DMS 273 treated with DMSO at 0.1 percent for 48 hours (cell line): ENCODE measurements at regions not wholly inside any gene's neighbourhood (a gene's known extent, or its start where the extent isn't known, plus 50 kb on each side); places are given as distances from the start of the nearest gene placed in this dataset.
"Not testable (repeated sequence)": the region's sequence is repeated elsewhere in the genome, so short reads cannot be mapped to it uniquely, and the experiment has no call there.

Experiments used
- DNase-seq: peaks from one replicate; lab custom pipeline; 2025; lab: John Stamatoyannopoulos, UW

DNA sequence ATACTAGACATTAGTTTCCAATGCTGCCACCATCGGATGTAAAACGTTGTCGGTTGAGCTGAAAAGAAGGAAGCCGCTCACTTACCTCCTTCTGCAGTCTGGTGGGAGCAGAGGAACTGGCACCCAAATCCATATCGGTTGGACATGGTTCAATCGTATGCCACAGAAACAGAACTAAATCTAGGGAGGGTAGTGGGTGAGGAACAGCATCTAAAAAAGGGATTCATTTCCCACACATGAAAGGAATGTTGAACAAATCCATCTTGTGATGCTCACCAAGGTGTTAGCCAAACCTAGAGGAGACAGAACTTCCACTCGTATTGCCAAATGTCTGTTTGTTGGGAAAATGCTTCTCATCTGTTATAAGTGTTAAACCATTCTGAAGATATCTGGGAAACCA, 532.7 kb downstream of the NLGN4X start:
- no peak for DNase-seq

DNA sequence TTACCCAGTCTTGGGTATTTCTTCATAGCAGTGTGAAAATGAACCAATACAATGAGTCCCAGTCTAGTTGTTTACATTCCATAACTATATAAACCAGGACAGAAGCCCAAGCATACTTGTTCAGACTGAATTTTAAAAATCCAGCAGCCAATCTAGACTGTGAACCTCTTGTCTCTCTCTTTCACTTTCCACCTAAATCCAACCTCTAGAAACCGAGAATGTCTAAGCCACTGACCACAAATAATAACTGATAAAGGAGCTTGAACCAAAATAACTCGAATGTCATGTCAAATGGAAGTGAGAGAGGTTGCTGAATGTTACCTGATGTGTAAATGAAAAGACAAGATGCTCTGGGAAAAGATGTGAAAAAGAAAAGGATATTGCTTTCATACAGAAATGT, 544.7 kb downstream of the NLGN4X start:
- no peak for DNase-seq

DNA sequence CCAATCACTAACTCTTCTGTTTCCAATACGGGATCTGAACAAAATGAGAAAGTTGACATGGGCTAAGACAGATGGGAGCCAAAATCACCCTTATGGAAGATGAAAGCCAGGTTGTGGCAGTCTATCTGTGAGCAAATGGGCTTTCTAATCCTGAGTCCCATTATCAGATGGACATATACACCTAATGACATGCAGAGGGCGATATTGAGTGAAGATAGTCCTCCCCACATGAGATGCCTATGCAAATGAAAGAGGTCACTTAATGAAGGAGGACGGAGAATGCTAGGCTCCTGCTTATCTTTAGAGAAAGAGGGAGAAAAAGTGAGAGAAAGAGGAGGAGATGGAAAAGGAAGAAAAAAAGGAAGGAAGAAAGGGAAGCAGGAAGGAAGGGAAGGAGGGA, 547.5 kb downstream of the NLGN4X start:
- no peak for DNase-seq

DNA sequence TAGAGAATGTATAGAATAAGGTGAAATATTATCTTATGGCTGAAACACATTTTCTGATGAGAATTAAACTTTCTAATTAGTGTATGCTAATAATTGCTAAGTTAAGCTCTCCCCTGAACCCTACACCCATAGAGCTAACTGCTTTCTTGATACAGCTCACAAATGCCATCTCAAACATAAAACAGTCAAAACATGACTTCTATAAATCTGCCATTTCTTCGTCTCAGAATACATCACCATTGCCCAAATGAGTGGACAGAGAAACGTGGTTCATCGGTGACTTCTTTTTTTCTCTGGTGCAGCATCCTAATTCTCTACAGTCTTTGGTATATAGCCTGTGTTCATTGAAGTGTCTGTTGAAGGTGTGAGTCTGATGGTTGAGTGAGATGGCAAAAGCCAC, 554.6 kb downstream of the NLGN4X start:
- DNase-seq = no peak

DNA sequence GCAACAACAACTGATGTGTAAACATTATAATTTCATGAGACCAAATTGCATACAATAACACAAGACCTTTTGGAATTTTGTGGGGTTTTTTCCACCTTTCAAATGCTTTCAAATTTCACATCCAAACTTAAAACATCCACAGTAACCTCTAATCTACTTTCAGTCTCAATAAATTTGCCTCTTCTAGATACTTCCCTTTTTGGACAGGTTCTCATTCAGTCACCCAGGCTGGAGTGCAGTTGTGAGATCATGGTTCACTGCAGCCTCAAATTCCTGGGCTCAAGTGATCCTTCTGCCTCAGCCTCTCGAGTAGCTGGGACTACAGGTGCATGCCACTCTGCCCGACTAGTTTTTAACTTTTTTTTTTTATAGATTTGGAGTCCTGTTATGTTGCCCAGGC, 556.6 kb downstream of the NLGN4X start:
- no peak for DNase-seq

DNA sequence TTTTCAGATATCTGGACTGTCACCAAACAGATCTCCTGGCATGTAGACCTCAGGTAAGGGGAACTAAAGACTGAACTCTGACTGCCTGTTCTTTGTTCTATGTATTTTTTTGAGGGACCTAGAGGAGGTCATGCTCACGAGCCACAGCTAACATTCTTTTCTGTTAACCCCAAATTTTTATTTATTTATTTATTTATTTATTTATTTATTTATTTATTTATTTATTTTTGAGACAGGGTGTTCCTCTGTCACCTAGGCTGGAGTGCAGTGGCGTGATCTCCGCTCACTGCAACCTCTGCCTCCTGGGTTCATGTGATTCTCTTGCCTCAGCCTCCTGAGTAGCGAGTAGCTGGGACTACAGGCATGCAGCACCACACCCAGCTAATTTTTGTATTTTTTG, 562.0 kb downstream of the NLGN4X start:
- DNase-seq = not testable (repeated sequence)

DNA sequence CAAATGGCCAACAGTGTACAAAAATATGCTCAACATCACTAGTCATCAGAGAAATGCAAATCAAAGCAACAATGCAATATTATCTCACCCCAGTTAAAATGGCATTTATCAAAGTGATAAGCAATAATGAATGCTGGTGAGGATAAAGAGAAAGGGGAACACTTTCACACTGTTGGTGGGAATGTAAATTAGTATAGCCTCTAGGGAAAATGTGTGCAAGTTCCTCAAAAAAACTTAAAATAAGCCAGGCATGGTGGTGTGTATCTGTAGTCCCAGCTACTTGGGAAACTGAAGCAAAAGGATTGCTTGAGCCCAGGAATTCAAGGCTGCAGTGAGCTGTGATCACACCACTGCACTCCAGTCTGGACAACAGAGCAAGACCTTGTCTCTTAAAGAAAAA, 572.1 kb downstream of the NLGN4X start:
- no peak for DNase-seq

DNA sequence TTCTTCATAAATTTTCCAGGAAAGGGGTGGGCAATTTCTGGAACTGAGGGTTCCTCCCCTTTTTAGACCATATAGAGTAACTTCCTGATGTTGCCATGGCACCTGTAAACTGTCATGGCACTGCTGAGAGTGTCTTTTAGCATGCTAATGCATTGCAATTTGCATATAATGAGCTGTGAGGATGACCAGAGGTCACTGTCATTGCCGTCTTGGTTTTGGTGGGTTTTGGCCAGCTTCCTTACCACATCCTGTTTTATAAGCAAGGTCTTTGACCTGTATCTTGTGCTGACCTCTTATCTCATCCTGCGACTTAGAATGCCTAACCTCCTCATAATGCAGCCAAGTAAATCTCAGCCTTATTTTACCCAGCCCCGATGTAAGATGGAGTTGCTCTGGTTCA, 577.8 kb downstream of the NLGN4X start:
- no peak for DNase-seq

DNA sequence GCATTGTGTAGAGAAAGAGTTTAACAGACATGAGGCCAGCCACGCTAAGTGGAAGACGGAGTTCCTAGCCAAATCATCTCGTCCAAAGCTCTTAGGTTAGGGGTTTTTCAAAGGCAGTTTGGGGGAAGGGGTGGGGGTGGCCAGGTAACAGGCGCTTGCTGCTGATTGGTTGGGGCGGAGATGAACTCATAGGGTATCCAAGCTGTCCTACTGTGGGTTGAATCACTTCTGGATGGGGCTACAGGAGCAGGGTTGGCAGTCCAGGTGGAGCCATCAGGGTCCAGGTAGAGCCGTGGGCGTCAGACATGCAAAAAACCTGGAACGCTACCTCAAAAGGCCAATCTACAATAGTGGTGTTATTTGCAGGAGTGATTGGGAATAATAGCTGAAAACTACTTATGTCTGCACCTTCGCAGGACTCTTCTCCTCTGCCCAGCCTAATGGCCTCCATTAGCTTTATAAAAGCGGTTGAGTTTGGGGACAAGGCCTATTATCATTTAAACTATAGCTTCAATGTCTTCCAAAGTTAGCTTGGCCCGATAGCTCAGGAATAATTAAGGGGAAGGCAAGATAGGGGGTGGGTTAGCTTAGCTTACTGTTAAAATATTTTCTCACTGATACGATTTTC, 579.6 kb downstream of the NLGN4X start:
- DNase-seq = no peak

DNA sequence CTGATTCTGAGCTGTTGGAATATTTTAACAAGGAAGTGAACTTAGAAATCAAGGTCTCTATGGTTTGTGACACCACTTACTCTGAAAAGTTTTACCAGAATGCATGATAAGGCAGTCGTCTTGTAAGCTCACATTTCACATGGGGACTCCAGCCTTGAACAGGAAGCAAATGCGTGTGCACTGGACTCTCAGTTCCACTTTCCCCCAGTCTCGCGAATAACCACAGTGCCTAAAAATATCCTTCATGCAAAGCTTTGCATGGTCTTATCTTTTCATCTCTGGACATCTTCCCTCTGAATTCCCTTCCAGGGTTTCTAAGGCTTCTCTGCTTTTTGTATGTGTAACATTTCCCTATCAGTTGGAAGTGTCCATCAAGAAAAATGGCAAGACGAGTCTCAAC, 581.8 kb downstream of the NLGN4X start:
- no peak for DNase-seq

DNA sequence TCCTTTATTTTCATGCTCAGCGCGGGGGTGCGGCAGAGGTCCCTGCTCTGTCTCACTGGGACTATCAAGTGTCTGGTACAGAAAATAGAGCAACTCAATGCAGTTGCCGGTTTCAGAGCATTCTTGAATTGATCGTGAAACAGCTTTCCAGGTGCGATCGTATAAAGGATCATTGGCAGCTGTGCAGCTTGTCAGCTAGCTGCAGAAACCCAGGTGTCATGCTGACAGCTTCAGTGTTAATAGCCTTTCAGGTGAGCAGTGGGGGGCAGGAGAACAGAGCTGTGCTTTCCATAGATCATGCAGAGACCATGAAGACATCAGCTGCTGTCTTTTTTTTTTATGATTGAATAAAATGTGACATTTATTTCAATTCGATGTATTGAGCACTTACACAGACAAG, 583.9 kb downstream of the NLGN4X start:
- DNase-seq = no peak

DNA sequence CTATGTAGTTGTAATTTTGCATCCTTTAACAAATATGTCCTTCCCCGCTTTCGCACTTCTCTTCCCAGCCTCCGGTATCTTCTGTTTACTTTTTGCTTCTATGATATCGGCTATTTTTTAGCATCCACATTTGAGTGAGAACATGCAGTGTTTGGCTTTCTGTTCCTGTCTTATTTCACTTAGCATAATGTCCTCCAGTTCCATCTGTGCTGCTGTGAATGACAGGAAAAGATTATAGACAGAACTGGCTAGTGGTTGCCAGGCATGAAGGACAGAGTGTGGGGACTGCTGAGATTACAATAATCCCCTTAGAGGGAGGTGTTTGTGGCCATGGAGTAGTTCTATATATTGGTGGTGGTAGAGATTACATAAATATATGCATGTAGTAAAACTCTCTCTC, 588.6 kb downstream of the NLGN4X start:
- DNase-seq = no peak

DNA sequence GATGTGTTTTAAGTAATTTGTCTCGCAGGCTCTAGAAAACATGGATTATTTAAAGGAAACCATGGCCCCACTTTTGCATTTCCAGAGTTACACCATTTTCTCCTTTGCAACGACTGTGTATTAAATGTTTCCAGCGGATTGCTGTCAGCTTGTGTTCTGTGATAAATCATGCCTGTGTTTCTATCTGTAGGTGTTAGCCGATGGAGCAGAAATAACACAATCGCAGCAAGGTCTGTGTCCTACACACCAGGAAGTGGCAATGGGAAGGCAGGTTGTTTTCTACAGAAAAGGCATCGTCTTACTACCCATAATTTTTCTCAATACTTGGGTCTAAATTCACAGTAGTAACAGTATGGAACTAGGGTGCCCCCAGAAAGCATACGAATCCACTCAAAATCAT, 590.1 kb downstream of the NLGN4X start:
- no peak for DNase-seq

DNA sequence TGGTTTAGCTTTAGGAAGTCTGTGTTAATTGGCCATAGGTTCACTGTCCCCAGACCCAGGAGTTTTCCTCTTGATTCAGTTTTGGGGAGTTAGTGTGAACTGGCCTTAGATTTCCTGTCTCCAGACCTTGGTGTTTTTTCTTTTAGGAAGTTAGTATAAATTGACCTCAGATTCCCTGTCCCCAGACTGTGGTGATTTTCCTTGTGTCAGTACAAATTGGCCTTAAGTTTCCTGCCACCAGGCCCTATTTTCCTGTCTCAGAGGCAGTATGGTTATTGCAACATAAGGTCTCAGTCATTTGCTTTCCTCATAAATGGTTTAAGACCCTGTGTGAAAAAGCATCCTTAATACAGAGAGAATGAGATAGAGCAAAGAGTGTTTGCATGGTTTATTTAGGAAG, 595.8 kb downstream of the NLGN4X start:
- DNase-seq = no peak

DNA sequence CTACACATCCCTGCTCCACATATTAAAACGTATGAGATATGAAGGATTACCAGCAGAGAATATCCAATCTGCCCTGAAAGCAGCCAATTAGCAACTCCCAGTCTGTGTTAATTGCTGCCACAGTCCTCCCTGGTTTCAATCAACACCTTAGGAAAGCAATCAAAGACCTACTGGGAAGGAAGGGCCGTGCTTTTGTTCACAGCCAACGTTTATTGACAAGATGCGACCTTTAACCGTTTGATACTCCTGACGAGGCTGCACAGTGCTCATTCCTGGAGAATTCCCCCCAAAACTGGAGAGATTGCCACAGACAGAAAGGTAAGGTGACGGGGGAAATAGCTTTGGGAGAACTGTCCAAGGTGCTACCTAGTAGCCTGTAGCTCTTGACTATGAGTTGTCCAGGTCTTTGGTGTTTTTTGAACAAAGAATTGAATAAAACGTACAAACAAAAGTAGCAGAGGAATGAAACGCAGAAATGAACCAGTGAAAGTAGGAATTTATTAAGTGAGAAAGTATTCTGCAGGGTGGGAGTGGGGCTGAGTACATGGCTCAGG, 596.5 kb downstream of the NLGN4X start:
- no peak for DNase-seq

DNA sequence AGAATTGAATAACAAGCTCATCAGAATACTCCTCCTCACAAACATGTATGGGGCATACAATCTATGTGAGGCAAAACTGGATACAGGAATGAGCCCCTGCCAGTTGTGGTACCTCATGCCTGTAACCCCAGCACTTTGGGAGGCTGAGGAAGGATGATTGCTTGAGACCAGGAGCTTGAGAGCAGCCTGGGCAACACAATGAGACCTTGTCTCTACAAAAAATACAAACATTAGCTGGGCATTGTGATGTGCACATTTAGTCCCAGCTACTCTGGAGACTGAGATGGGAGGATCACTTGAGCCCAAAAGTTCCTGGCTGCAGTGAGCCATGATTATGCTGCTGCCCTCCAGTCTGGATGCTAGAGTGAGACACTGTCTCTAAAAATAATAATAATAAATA, 611.0 kb downstream of the NLGN4X start:
- no peak for DNase-seq

DNA sequence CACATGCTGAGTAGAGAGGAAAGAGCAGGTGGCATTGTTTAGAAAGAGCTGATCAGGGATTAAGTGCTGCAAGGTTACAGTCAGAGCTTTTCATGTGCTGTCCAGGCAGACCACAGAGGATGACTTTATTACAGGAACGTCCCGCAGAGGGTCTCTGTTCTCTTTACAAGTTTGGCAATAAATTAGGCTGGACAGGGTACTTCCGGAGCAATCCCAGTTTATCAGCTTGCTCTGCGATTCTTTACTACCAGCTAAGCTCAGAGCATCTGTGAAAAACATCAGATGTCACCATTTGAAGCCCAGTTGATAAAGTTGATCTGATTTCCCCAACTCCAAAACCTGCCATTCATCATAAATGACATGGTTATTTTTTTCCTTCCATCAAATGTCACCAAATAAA, 633.1 kb downstream of the NLGN4X start:
- no peak for DNase-seq

DNA sequence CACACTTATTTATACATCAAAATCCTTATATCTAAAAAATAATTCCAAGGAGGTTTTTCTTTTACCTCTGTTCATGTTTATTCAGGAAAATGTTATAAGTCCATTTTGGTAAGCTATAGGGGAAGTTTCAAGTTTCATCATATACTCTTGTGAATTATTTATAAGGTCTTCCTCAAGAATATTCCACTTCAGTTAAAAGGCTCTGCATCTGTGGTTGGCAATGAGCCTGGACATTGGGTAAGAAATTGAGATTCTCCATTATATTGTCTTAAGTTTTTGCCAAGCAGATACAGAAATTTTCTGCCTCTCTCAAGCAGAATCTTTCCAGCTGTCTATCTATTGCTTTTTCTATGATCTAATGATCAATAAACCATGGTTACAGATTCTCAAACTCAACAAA, 641.9 kb downstream of the NLGN4X start:
- no peak for DNase-seq

DNA sequence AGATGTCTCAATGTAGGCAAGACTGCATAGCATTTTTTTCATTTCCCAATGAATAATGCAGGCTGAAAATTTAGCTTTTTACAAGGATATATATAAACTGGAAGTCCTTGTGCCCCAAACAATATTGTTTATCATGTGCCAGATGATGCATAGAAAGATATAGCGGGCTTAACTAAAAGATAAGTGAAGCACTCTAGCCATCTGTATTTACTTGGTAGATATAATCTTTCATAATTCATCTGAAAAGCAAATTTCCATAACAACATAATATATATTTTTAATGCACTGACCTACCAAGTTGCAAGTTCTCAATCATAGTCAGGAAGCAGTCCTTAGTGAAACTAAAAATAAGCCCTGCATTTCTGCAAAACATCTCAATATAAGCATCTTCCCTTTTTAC, 653.3 kb downstream of the NLGN4X start:
- no peak for DNase-seq

DNA sequence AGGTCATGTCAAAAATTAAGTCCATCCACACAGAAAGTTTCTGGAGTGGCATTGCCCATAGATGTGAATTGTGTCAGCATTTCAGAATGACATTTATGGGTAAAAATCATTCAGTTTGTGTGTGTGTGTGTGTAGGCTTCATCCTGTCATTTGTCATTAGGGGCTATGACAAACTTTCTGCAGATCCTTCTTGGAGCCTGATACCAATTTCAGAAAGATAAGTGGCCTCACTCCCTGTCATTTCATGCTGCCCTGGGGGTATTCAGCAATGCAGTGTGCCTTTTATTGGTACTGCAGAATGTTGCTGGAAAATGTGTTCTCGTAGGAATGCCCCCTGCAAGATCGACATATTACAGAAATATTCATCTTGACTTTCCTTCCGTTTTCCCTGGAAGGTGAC, 659.7 kb downstream of the NLGN4X start:
- no peak for DNase-seq

DNA sequence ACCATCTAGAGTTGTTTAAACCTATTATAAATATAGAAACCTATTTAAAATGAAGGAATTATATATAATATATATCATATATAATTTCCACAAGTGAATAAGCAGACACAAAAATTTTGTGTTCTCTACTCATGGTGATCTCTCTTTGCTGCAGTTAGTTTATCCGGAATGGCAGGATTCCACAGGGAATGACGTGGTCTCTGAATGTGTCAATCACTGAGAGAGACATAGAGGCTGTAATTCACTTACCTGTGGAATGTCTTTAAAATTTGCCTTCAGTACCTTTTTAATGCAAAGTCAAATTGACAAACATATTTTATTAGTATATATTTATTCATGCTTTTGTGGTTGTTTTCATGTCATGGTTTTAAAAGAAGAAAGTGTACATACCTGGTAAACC, 669.3 kb downstream of the NLGN4X start:
- no peak for DNase-seq

DNA sequence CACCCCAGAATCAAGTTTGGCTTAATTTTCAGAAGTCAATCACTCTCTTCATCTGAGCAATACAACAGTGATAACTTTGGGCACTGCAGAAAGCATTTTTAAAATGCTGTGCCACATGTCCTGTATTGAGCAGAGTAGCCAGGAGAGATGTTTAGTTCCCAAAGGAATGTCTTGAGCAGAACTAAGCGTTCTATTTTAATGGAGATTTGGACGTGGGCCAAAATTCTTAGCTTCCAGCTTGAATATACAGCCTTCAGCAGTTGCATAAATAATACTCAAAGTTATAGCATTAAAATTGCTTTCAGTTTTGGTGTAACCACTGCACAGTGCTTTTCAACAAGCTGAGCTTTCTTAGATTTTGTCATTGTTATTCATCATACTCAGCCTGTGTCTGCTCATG, 679.2 kb downstream of the NLGN4X start:
- DNase-seq = no peak

DNA sequence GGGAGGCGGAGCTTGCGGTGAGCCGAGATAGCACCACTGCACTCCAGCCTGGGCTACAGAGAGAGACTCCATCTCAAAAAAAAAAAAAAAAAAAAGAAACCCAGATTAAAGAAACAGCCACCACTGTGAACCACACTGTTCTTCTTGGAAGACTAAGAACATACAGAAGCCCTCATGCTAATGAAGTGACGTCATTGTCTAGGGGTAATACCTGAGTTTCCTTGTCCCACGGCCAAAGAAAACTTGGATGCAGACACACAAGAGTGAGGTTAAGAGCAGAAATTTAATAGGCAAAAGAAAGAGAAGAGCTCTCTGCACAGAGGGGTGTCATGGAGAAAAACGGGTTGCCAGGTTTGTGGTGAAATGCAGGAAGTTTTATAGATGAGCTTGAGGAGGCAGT, 691.6 kb downstream of the NLGN4X start:
- no peak for DNase-seq

DNA sequence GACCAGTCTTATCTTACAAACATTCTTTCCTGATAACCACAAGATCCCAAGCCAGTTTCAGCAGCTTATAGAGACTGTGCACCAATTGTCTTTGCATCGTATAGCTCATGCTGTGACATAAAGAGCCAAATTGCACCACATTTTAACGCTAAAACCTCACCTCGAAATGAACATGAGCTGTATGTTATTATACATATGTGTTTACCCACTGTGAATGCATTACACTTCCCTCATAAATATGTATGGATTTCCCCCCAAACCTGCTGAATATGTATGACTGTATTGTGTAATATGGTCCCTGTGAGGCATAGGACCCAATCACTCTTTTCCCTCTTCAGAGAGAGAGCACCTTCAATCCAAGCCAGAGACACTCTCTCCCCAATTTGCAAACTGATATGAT, 692.4 kb downstream of the NLGN4X start:
- no peak for DNase-seq

DNA sequence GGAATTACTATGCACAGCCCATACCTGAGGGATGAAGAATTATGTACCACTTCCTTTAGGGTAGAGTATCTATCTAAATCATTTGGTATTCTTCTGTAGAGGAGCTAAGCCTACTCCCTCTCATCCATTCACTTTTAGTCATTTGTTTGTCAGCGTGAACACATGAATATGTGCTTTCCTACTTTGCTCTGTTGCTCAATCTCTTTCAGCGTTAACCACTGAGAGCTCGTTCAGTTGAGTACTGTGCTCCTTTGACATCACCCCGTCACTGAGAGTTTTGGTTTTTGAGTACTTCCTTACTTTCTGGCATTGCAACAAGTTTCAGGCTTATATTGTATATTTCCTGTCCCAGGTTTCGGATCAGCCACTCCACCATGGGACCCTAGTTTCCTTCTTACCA, 700.6 kb downstream of the NLGN4X start:
- DNase-seq = no peak
